Kidney glomerular epithelial cell (primary cell): ENCODE measurements at regions not wholly inside any gene's neighbourhood (a gene's known extent, or its start where the extent isn't known, plus 50 kb on each side); places are given as distances from the start of the nearest gene placed in this dataset.

ENCODE experiments used
- DNase-seq: peaks from one replicate; lab custom pipeline; 2025; lab: John Stamatoyannopoulos, UW

- DNase-seq, result peak; percentile 17
Observed at GRCh38 chr18:39675368-39675767, 2109.8 kb upstream of the CELF4 start.

GRCh38 chr18:39672171-39672570, 2106.6 kb upstream of the CELF4 start:
- no peak for DNase-seq

- DNase-seq, result no peak
Observed at GRCh38 chr18:39667905-39668304, 2102.3 kb upstream of the CELF4 start.

- no peak for DNase-seq
Observed at GRCh38 chr18:39666541-39666940, 2100.9 kb upstream of the CELF4 start.

GRCh38 chr18:39661856-39662366, 2096.3 kb upstream of the CELF4 start:
- DNase-seq, result no peak

GRCh38 chr18:39660141-39660540, 2094.5 kb upstream of the CELF4 start:
- DNase-seq, result no peak

GRCh38 chr18:39655341-39655740, 2089.7 kb upstream of the CELF4 start:
- DNase-seq, result no peak

GRCh38 chr18:39653221-39653620, 2087.6 kb upstream of the CELF4 start:
- DNase-seq, result no peak

GRCh38 chr18:39648616-39649015, 2083.0 kb upstream of the CELF4 start:
- no peak for DNase-seq

- DNase-seq, result peak; percentile 9
Observed at GRCh38 chr18:39647627-39648534, 2082.3 kb upstream of the CELF4 start.

- no peak for DNase-seq
Observed at GRCh38 chr18:39638224-39638623, 2072.6 kb upstream of the CELF4 start.

- no peak for DNase-seq
Observed at GRCh38 chr18:39636931-39637330, 2071.3 kb upstream of the CELF4 start.

GRCh38 chr18:39635966-39636365, 2070.4 kb upstream of the CELF4 start:
- DNase-seq, result no peak

GRCh38 chr18:39635192-39635591, 2069.6 kb upstream of the CELF4 start:
- no peak for DNase-seq

- no peak for DNase-seq
Observed at GRCh38 chr18:39627936-39628335, 2062.3 kb upstream of the CELF4 start.

- DNase-seq, result peak; percentile 66
Observed at GRCh38 chr18:39624961-39625360, 2059.4 kb upstream of the CELF4 start.

- DNase-seq, result peak; percentile 61
Observed at GRCh38 chr18:39622431-39622830, 2056.8 kb upstream of the CELF4 start.

GRCh38 chr18:39620551-39621168, 2055.1 kb upstream of the CELF4 start:
- no peak for DNase-seq

- DNase-seq, result no peak
Observed at GRCh38 chr18:39618265-39619003, 2052.8 kb upstream of the CELF4 start.

- no peak for DNase-seq
Observed at GRCh38 chr18:39611381-39612100, 2045.9 kb upstream of the CELF4 start.

GRCh38 chr18:39607034-39607433, 2041.4 kb upstream of the CELF4 start:
- no peak for DNase-seq

- DNase-seq, result no peak
Observed at GRCh38 chr18:39604836-39605235, 2039.2 kb upstream of the CELF4 start.
